ENCODE measurements at regions not wholly inside any gene's neighbourhood (a gene's known extent, or its start where the extent isn't known, plus 50 kb on each side); places are given as distances from the start of the nearest gene placed in this dataset.

DNA sequence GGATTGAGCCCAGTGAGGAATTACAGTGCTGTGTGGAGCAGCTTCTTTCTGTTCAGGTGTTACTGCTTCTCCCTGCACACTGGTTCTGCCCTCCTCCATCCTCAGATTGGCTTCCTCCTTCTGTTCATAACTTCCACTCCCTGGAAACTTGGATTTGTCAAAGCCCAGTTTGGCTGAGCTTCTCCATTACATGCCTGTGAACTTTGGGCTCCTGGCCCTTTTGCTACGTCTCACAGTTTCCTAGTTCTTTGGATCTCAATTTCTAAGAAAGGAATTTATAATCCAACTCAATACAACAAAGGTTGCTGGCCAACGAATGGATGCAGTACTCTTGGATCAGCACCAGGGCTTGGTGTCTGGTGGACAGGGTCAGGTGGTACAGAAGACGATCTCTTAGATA is 318.1 kb downstream of the RPS24 start:
- DNase-seq (ENCODE audit: extremely low spot score, unreplicated experiment): no peak
- Mint-ChIP-seq H3K27me3 (ENCODE audit: unreplicated experiment) (peaks cover 47% of the 10 kb centered on the region), H3K9me3 (ENCODE audit: unreplicated experiment) (no peaks in the 10 kb centered on the region), H3K4me3 (ENCODE audit: unreplicated experiment) (no peak overlapping the region), H3K27ac (ENCODE audit: unreplicated experiment) (no peak overlapping the region), H3K4me1 (ENCODE audit: unreplicated experiment) (no peaks in the 10 kb centered on the region), H3K36me3 (ENCODE audit: unreplicated experiment) (no peaks in the 10 kb centered on the region)
- TF ChIP-seq, protein P1, sequence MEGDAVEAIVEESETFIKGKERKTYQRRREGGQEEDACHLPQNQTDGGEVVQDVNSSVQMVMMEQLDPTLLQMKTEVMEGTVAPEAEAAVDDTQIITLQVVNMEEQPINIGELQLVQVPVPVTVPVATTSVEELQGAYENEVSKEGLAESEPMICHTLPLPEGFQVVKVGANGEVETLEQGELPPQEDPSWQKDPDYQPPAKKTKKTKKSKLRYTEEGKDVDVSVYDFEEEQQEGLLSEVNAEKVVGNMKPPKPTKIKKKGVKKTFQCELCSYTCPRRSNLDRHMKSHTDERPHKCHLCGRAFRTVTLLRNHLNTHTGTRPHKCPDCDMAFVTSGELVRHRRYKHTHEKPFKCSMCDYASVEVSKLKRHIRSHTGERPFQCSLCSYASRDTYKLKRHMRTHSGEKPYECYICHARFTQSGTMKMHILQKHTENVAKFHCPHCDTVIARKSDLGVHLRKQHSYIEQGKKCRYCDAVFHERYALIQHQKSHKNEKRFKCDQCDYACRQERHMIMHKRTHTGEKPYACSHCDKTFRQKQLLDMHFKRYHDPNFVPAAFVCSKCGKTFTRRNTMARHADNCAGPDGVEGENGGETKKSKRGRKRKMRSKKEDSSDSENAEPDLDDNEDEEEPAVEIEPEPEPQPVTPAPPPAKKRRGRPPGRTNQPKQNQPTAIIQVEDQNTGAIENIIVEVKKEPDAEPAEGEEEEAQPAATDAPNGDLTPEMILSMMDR (IDR thresholded peaks at IDR 0.05): no peak

DNA sequence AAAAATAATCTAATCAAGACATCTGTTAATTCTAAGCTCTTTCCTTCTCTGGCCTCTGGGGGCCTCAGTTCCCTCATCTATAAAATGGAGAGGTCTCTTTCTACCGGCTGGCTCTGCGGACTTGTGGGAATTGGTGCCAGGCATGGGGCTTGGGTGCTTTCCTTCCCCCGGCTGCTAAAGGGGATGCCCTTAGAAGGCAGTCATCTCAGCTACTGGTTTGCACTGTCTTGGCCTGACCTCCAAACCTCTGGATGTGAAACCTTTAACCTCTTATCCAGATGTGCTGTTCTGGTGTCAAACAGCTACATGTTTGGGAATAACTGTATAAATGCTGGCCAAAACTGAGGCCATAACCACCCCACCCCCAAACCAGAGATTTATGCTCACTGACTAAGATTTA is 320.0 kb downstream of the RPS24 start:
- H3K36me3 Mint-ChIP-seq (ENCODE audit: unreplicated experiment): no peaks in the 10 kb centered on the region
- peaks cover 50% of the 10 kb centered on the region for H3K27me3 Mint-ChIP-seq (ENCODE audit: unreplicated experiment)
- no peaks in the 10 kb centered on the region for H3K9me3 Mint-ChIP-seq (ENCODE audit: unreplicated experiment)

DNA sequence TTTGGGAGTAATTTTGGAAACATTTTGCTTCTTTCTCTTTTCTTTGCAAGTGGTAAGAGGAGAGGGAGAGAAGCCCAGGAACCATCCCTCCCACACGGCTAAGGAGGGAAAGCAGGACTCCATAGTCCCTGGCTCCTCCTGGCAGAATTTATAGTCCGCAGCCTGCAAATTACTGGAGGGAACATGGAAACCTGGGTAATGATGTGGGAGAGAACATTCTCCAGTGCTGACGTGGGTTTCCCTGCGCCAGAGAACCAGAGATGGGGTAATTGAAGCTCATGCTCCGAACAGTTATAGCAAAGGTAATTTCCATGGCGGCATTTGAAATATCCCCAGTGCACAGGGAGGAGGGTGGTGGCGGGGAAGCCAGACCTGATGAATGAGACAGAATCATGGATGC is 320.4 kb downstream of the RPS24 start:
- Mint-ChIP-seq H3K36me3 (ENCODE audit: unreplicated experiment) (no peaks in the 10 kb centered on the region), H3K27ac (ENCODE audit: unreplicated experiment) (no peak overlapping the region), H3K27me3 (ENCODE audit: unreplicated experiment) (peaks cover 50% of the 10 kb centered on the region), H3K9me3 (ENCODE audit: unreplicated experiment) (no peaks in the 10 kb centered on the region), H3K4me1 (ENCODE audit: unreplicated experiment) (no peaks in the 10 kb centered on the region), H3K4me3 (ENCODE audit: unreplicated experiment) (no peak overlapping the region)
- TF ChIP-seq, protein P1 (IDR thresholded peaks at IDR 0.05): no peak
- no peak for DNase-seq (ENCODE audit: extremely low spot score, unreplicated experiment)

More for the DNA sequence above, 320.0 kb downstream of the RPS24 start:
- DNase-seq (ENCODE audit: extremely low spot score, unreplicated experiment): no peak
- TF ChIP-seq, protein P1 (IDR thresholded peaks at IDR 0.05): no peak
- H3K4me1 Mint-ChIP-seq (ENCODE audit: unreplicated experiment): no peaks in the 10 kb centered on the region
- H3K4me3 Mint-ChIP-seq (ENCODE audit: unreplicated experiment): no peak overlapping the region
- H3K27ac Mint-ChIP-seq (ENCODE audit: unreplicated experiment): no peak overlapping the region

DNA sequence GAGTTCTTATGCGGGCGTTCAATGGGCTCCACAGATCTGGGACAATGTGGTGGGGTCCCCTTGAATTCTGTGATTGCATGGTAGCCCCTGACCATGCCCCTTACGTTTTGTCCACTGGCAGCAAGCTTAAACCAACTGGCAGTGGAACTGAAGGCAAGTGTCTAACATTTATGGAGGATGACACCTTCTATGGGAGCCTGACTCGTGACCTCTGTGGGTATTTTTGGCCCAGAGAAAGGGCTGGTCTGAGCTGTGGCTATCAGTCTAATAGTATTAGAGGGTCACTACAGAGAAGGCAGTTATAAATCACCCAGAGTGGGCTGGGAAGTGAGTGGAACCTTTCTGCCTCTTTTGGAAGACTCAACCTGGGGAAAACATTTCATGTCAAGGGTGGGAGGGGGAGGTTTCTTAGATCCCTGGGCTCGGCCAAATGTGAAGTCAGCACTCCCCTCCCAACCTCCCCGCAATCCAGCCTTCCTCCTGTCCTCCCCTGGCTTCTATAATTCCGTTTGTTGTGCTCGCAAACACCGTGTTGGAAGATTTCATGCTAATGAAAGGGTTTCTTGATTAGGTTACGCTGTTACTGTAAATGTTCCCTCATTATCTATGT is 322.7 kb downstream of the RPS24 start:
- no peaks in the 10 kb centered on the region for H3K9me3 Mint-ChIP-seq (ENCODE audit: unreplicated experiment)
- DNase-seq (ENCODE audit: extremely low spot score, unreplicated experiment): no peak
- H3K27ac Mint-ChIP-seq (ENCODE audit: unreplicated experiment): no peak overlapping the region
- peaks cover 31% of the 10 kb centered on the region for H3K27me3 Mint-ChIP-seq (ENCODE audit: unreplicated experiment)
- no peak overlapping the region for H3K4me3 Mint-ChIP-seq (ENCODE audit: unreplicated experiment)
- H3K4me1 Mint-ChIP-seq (ENCODE audit: unreplicated experiment): no peaks in the 10 kb centered on the region
- H3K36me3 Mint-ChIP-seq (ENCODE audit: unreplicated experiment): no peaks in the 10 kb centered on the region
- TF ChIP-seq, protein P1 (IDR thresholded peaks at IDR 0.05): no peak

DNA sequence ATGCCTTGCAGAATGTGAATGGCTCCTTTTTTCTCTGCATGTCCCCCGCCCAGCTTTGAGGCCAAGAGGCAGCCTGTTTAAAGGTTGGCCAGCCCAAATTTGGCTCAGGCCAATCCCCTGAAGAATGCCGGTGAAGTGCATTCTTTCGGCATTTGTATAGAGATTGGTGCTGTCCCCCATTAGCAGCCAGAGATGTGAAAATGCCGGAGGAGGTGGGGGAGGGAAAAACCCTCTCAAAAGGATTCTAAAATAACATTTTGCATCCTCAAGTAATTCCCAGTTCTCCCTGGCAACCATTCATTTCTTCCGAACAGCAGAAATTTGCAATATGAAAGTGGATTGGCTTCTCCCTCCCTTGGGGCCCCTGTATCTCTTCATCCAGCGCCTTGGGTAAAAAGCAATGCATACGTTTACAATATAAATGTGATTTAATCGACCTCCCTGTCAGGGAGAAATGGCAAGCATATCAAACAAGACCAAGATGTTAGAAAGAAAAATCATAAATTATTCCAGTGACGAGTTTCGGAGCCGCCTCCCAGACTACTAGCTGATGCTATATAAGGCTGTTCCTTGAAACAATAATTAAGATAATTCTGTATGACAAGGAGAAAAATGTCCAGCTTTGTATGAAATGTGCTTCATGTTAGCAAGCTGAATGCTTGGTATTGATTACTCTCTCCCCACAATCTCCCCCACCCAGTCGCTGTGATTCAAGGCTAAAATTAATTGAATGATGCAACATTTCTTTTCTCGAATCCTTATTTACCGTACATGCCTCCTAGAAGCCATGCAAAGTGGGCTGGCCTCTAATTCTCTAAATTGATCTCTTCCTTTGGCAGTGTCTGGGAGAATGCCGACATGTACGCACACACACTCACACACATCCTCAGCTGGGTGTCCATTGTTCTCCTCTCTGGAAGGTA is 323.7 kb downstream of the RPS24 start:
- TF ChIP-seq, protein P1 (IDR thresholded peaks at IDR 0.05): no peak
- DNase-seq (ENCODE audit: extremely low spot score, unreplicated experiment): no peak
- no peak overlapping the region for H3K4me3 Mint-ChIP-seq (ENCODE audit: unreplicated experiment)
- H3K36me3 Mint-ChIP-seq (ENCODE audit: unreplicated experiment): no peaks in the 10 kb centered on the region
- H3K27ac Mint-ChIP-seq (ENCODE audit: unreplicated experiment): no peak overlapping the region
- H3K9me3 Mint-ChIP-seq (ENCODE audit: unreplicated experiment): no peaks in the 10 kb centered on the region
- peaks cover 8% of the 10 kb centered on the region for H3K4me1 Mint-ChIP-seq (ENCODE audit: unreplicated experiment)
- peaks cover 24% of the 10 kb centered on the region for H3K27me3 Mint-ChIP-seq (ENCODE audit: unreplicated experiment)
